ENCODE measurements at regions not wholly inside any gene's neighbourhood (a gene's known extent, or its start where the extent isn't known, plus 50 kb on each side); places are given as distances from the start of the nearest gene placed in this dataset.

DNA sequence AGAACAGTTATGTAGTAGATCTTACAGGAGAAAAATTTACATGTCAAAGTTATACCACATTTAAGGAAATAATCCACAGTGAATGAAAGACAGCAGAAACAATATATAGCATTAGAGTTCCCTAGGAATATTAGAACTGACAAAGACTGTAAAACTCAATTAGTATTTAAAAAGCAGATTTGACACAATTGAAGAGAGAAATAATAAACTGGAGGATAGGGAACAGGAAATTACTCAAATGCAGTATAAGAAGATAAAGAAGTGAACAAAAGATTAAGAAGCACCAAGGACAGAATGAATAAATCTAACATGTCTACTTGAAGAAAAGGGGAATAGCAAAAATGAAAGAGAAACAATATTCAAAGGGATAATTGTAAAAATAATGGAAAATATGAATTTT is 132.6 kb upstream of the CHRNA7 start:
- TF ChIP-seq, protein P1, sequence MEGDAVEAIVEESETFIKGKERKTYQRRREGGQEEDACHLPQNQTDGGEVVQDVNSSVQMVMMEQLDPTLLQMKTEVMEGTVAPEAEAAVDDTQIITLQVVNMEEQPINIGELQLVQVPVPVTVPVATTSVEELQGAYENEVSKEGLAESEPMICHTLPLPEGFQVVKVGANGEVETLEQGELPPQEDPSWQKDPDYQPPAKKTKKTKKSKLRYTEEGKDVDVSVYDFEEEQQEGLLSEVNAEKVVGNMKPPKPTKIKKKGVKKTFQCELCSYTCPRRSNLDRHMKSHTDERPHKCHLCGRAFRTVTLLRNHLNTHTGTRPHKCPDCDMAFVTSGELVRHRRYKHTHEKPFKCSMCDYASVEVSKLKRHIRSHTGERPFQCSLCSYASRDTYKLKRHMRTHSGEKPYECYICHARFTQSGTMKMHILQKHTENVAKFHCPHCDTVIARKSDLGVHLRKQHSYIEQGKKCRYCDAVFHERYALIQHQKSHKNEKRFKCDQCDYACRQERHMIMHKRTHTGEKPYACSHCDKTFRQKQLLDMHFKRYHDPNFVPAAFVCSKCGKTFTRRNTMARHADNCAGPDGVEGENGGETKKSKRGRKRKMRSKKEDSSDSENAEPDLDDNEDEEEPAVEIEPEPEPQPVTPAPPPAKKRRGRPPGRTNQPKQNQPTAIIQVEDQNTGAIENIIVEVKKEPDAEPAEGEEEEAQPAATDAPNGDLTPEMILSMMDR (IDR thresholded peaks at IDR 0.05) = no peak
- no peak for TF ChIP-seq POLR2A (IDR thresholded peaks at IDR 0.05)
